HUDEP-2 (cell line): ENCODE measurements at regions not wholly inside any gene's neighbourhood (a gene's known extent, or its start where the extent isn't known, plus 50 kb on each side); places are given as distances from the start of the nearest gene placed in this dataset.

Source experiments
- DNase-seq, 76 experiments: peaks; one replicate each; lab custom pipeline; 2025; ENCODE audit not compliant: unreplicated experiment in 76 of 76; lab: John Stamatoyannopoulos, UW

GRCh38 chr16:8519179-8519578 is 71.1 kb downstream of the TMEM114 start:
- DNase-seq = no peak

GRCh38 chr16:8517280-8517679 is 73.0 kb downstream of the TMEM114 start:
- no peak for DNase-seq

GRCh38 chr16:8516471-8516870 is 73.8 kb downstream of the TMEM114 start:
- DNase-seq = no peak

- DNase-seq = no peak
Measured at GRCh38 chr16:8512941-8513624, 77.2 kb downstream of the TMEM114 start.

GRCh38 chr16:8511464-8511863 is 78.8 kb downstream of the TMEM114 start:
- DNase-seq = no peak

GRCh38 chr16:8510160-8510559 is 80.2 kb downstream of the TMEM114 start:
- no peak for DNase-seq

GRCh38 chr16:8505327-8505991 is 84.9 kb downstream of the TMEM114 start:
- no peak for DNase-seq

GRCh38 chr16:8502446-8502845 is 87.9 kb downstream of the TMEM114 start:
- no peak for DNase-seq

- DNase-seq = no peak
Measured at GRCh38 chr16:8500351-8500750, 90.0 kb downstream of the TMEM114 start.

- DNase-seq = no peak
Measured at GRCh38 chr16:8496364-8496763, 93.9 kb downstream of the TMEM114 start.

- DNase-seq = no peak
Measured at GRCh38 chr16:8493972-8494371, 96.3 kb downstream of the TMEM114 start.

- no peak for DNase-seq
Measured at GRCh38 chr16:8492690-8493089, 97.6 kb downstream of the TMEM114 start.

GRCh38 chr16:8489580-8489979 is 100.7 kb downstream of the TMEM114 start:
- no peak for DNase-seq

- no peak for DNase-seq
Measured at GRCh38 chr16:8486985-8487384, 103.3 kb downstream of the TMEM114 start.

GRCh38 chr16:8483396-8483795 is 106.9 kb downstream of the TMEM114 start:
- no peak for DNase-seq

- DNase-seq = no peak
Measured at GRCh38 chr16:8481810-8482209, 108.5 kb downstream of the TMEM114 start.

GRCh38 chr16:8476824-8477223 is 113.5 kb downstream of the TMEM114 start:
- no peak for DNase-seq

GRCh38 chr16:8474587-8474986 is 115.7 kb downstream of the TMEM114 start:
- no peak for DNase-seq

GRCh38 chr16:8469102-8469778 is 121.1 kb downstream of the TMEM114 start:
- no peak for DNase-seq

GRCh38 chr16:8464979-8465378 is 125.3 kb downstream of the TMEM114 start:
- no peak for DNase-seq

GRCh38 chr16:8459085-8459733 is 131.1 kb downstream of the TMEM114 start:
- no peak for DNase-seq
